Thymus (tissue), 11 donors: ENCODE measurements at regions not wholly inside any gene's neighbourhood (a gene's known extent, or its start where the extent isn't known, plus 50 kb on each side); places are given as distances from the start of the nearest gene placed in this dataset.
"Not testable (repeated sequence)": the region's sequence is repeated elsewhere in the genome, so short reads cannot be mapped to it uniquely, and the experiment has no call there.

Source experiments
- DNase-seq, 9 donors: peaks; one replicate each; pipeline ENCODE4 v3.0.0-alpha.2; 2013; ENCODE audit warnings: low spot score in 9 of 9, low read depth in 6 of 9, missing footprints in 1 of 9
- H3K27ac ChIP-seq, 2 donors: one replicate each; pipeline ENCODE4 v1.5.1; 2013; ENCODE audit warnings: control low read depth in 1 of 2, low read depth in 1 of 2, low read length in 1 of 2, mild to moderate bottlenecking in 1 of 2, moderate library complexity in 1 of 2
- H3K27me3 ChIP-seq, 2 donors: one replicate each; pipeline ENCODE4 v1.5.1; 2013; ENCODE audit warnings: low read length in 1 of 2; ENCODE audit not compliant: control insufficient read depth in 2 of 2, insufficient read depth in 1 of 2
- H3K36me3 ChIP-seq, 2 donors: one replicate each; pipeline ENCODE4 v1.5.1; 2013; ENCODE audit warnings: low read length in 1 of 2, mild to moderate bottlenecking in 1 of 2, moderate library complexity in 1 of 2; ENCODE audit not compliant: control insufficient read depth in 2 of 2, insufficient read depth in 2 of 2
- H3K4me1 ChIP-seq, 2 donors: one replicate each; pipeline ENCODE4 v1.5.1; 2013; ENCODE audit warnings: low read length in 2 of 2; ENCODE audit not compliant: control insufficient read depth in 2 of 2, insufficient read depth in 2 of 2
- H3K4me3 ChIP-seq, 2 donors: one replicate each; pipeline ENCODE4 v1.5.1; 2013; ENCODE audit warnings: low read length in 2 of 2, control low read depth in 1 of 2, mild to moderate bottlenecking in 1 of 2
- H3K9me3 ChIP-seq, 2 donors: one replicate each; pipeline ENCODE4 v1.5.1; 2013; ENCODE audit warnings: low read length in 1 of 2, mild to moderate bottlenecking in 1 of 2; ENCODE audit not compliant: control insufficient read depth in 2 of 2, insufficient read depth in 1 of 2
- WGBS: extraction: QIAGEN DNeasy Blood & Tissue Kit; methylation state at CpG from one replicate; pipeline ENCODE4 v1.1.7; 2013; 5-methylcytosine and 5-hydroxymethylcytosine counted together
- donor health status: healthy.

GRCh38 chr13:72610251-72610891 lies 117.1 kb downstream of the MZT1 start:
- not testable (repeated sequence) for H3K4me3 ChIP-seq, DNase-seq, H3K27me3 ChIP-seq, H3K36me3 ChIP-seq, H3K27ac ChIP-seq, H3K9me3 ChIP-seq, H3K4me1 ChIP-seq
- 96% methylated on average over 29 of the region's 29 CpGs for WGBS

- DNase-seq, result no peak
- 63% methylated on average over 3 of the region's 3 CpGs for WGBS
- Histone ChIP-seq H3K27ac (no peak overlapping the region), H3K27me3 (no peaks in the 10 kb centered on the region), H3K4me1 (no peaks in the 10 kb centered on the region), H3K9me3 (no peaks in the 10 kb centered on the region), H3K36me3 (no peaks in the 10 kb centered on the region), H3K4me3 (no peak overlapping the region)
Observed at GRCh38 chr13:72599178-72599743, 128.2 kb downstream of the MZT1 start.

GRCh38 chr13:72590091-72590740 lies 137.2 kb downstream of the MZT1 start:
- H3K27ac ChIP-seq, result no peak overlapping the region
- 90% methylated on average over 1 of the region's 1 CpG for WGBS
- H3K36me3 ChIP-seq, result no peaks in the 10 kb centered on the region
- no peaks in the 10 kb centered on the region for H3K9me3 ChIP-seq
- no peak overlapping the region for H3K4me3 ChIP-seq
- no peaks in the 10 kb centered on the region for H3K4me1 ChIP-seq
- H3K27me3 ChIP-seq, result no peaks in the 10 kb centered on the region
- no peak for DNase-seq

GRCh38 chr13:72586518-72586917 lies 140.9 kb downstream of the MZT1 start:
- Histone ChIP-seq H3K36me3 (no peaks in the 10 kb centered on the region), H3K4me3 (no peak overlapping the region), H3K4me1 (no peaks in the 10 kb centered on the region), H3K27ac (no peak overlapping the region), H3K9me3 (no peaks in the 10 kb centered on the region), H3K27me3 (no peaks in the 10 kb centered on the region)
- WGBS, result 93% methylated on average over 3 of the region's 3 CpGs
- no peak for DNase-seq

- 79% methylated on average over 2 of the region's 2 CpGs for WGBS
- H3K27me3 ChIP-seq, result no peaks in the 10 kb centered on the region
- no peaks in the 10 kb centered on the region for H3K9me3 ChIP-seq
- H3K36me3 ChIP-seq, result no peaks in the 10 kb centered on the region
- no peak overlapping the region for H3K27ac ChIP-seq
- H3K4me1 ChIP-seq, result no peaks in the 10 kb centered on the region
- no peak overlapping the region for H3K4me3 ChIP-seq
- DNase-seq, result no peak
Observed at GRCh38 chr13:72585254-72585653, 142.2 kb downstream of the MZT1 start.

GRCh38 chr13:72571191-72571590 lies 156.2 kb downstream of the MZT1 start:
- H3K27ac ChIP-seq, result no peak overlapping the region
- H3K4me1 ChIP-seq, result no peaks in the 10 kb centered on the region
- H3K9me3 ChIP-seq, result no peaks in the 10 kb centered on the region
- H3K27me3 ChIP-seq, result no peaks in the 10 kb centered on the region
- DNase-seq, result no peak
- WGBS, result 88% methylated on average over 2 of the region's 2 CpGs
- no peaks in the 10 kb centered on the region for H3K36me3 ChIP-seq
- no peak overlapping the region for H3K4me3 ChIP-seq

GRCh38 chr13:72570019-72570418 lies 157.4 kb downstream of the MZT1 start:
- WGBS, result 23% methylated on average over 4 of the region's 4 CpGs
- Histone ChIP-seq H3K27me3 (no peaks in the 10 kb centered on the region), H3K4me1 (no peaks in the 10 kb centered on the region), H3K36me3 (no peaks in the 10 kb centered on the region), H3K9me3 (no peaks in the 10 kb centered on the region), H3K27ac (no peak overlapping the region), H3K4me3 (no peak overlapping the region)
- no peak for DNase-seq

- Histone ChIP-seq H3K27me3 (no peaks in the 10 kb centered on the region), H3K4me1 (no peaks in the 10 kb centered on the region), H3K27ac (no peak overlapping the region), H3K9me3 (no peaks in the 10 kb centered on the region), H3K4me3 (no peak overlapping the region), H3K36me3 (no peaks in the 10 kb centered on the region)
- DNase-seq, result no peak
- 95% methylated on average over 5 of the region's 5 CpGs for WGBS
Observed at GRCh38 chr13:72567566-72567965, 159.9 kb downstream of the MZT1 start.

GRCh38 chr13:72566526-72566925 lies 160.9 kb downstream of the MZT1 start:
- 94% methylated on average over 3 of the region's 3 CpGs for WGBS
- H3K27ac ChIP-seq, result no peak overlapping the region
- H3K4me3 ChIP-seq, result no peak overlapping the region
- H3K4me1 ChIP-seq, result no peaks in the 10 kb centered on the region
- H3K27me3 ChIP-seq, result no peaks in the 10 kb centered on the region
- DNase-seq, result no peak
- H3K36me3 ChIP-seq, result no peaks in the 10 kb centered on the region
- H3K9me3 ChIP-seq, result no peaks in the 10 kb centered on the region
